Skeletal muscle cell (primary cell): ENCODE measurements at regions not wholly inside any gene's neighbourhood (a gene's known extent, or its start where the extent isn't known, plus 50 kb on each side); places are given as distances from the start of the nearest gene placed in this dataset.

Experiments
- DNase-seq: peaks from one replicate; pipeline ENCODE4 v3.0.0-alpha.2; 2010; ENCODE audit warnings: low read depth
- H3K4me3 ChIP-seq: 2 replicates; pipeline ENCODE4 v1.5.1; 2011; ENCODE audit warnings: low read depth, mild to moderate bottlenecking, control low read depth, low read length, moderate library complexity

DNA sequence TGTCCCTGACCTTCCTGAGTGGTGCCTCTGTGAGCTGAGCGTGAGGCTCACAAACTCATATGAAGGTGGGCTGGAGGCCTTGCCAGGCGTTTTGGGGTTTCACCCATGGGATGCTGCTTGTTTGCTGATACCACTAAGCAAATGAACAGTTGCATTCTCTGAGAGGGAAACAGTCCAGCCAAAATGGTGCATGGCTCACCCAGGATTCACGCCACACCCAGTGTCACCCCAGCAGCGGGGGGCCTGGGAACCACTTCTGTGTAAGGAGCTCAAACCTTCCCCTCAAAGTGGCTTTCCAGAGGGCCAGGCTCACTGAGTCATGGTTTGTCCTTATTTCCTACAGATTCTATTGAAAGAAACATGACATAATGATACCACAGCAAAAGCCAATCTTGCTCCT, 928.1 kb downstream of the TBC1D22A start:
- DNase-seq: no peak

DNA sequence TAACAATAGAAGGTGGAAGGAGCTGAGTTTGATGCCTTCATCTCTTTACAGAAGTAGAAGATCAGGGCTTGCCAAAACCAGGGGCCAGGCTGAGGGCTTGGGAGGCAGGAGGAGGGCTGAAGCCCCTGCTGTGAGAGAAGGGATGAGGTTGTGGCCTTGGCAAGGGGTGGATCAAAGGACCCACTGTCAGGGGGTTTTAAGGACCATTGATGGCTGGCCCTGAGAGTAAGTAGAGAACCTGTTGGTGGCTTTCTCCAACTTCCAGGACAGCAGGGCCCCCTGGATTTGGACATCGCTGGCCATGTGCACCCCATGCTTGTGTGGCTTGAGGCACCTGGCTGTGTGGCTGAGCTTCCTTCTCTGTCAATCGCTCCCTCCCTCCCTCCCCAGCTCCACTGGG, 927.7 kb downstream of the TBC1D22A start:
- no peak overlapping the region for H3K4me3 ChIP-seq
- no peak for DNase-seq

More for the DNA sequence above, 928.1 kb downstream of the TBC1D22A start:
- H3K4me3 ChIP-seq: no peak overlapping the region

DNA sequence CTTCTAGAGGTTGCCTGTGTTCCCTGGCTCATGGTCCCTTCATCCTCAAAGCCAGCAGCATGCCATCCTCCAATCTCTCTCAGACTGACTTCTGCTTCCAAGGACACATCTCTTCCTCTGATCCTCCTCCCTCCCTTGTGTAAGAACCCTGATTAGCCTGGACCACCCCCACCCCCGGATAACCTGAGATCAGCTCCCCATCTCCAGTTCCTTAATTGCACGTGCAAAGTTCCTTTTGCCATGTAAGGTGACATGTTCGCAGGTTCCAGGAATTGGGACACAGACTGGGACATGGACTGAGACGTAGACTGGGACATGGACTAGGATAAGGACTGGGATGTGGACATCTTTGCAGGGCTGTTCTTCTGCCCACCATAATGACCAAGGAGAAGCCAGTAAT, 925.3 kb downstream of the TBC1D22A start:
- no peak for DNase-seq
- H3K4me3 ChIP-seq: no peak overlapping the region

GRCh38 chr22:47687346-47687655, 924.9 kb downstream of the TBC1D22A start:
- no peak overlapping the region for H3K4me3 ChIP-seq
- no peak for DNase-seq

GRCh38 chr22:47686594-47687345, 924.3 kb downstream of the TBC1D22A start:
- no peak for DNase-seq
- no peak overlapping the region for H3K4me3 ChIP-seq

GRCh38 chr22:47681411-47682165, 919.1 kb downstream of the TBC1D22A start:
- no peak for DNase-seq
- H3K4me3 ChIP-seq: no peak overlapping the region

GRCh38 chr22:47678636-47679287, 916.3 kb downstream of the TBC1D22A start:
- DNase-seq: no peak
- H3K4me3 ChIP-seq: no peak overlapping the region

DNA sequence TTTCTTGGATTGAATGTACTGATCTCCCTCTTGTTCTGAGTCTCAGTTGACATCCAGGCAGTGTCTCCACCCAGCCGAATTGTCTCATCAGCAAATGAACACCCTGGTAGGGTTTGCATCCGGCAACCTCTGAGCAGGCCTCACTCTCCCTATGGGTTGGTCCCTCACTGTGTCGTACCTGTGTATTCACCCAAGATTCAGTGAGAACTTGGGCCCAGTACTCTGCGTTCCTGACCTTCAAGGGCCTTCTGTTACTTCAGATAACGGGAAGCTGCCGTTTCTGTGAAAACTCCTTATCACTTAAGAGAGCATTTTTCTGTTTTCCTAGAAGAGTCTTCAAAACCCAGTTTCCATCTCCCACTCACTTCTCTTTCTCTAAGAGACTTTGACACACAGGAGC, 915.6 kb downstream of the TBC1D22A start:
- no peak for DNase-seq

DNA sequence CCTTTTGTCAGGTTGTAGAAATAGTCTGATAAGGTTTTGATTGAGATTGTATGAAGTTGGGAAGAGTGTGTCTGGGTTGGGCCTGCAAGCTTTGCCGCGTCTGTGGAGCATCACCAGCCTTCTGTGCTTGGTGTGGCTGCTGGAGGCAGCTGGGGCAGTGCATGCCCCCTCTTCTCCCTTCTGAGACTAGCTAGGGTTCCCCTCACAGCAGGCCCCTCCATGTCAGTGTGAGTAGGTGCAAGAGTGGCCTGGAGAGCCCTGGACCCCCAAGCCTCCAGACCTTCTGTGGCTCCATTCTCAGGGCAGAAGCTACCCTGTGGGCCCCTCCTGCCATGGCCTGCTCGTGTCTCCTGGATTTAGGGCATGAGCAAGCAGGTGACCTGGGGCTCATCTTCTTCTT, 914.2 kb downstream of the TBC1D22A start:
- no peak overlapping the region for H3K4me3 ChIP-seq
- DNase-seq: no peak

More for the DNA sequence above, 915.6 kb downstream of the TBC1D22A start:
- no peak overlapping the region for H3K4me3 ChIP-seq

DNA sequence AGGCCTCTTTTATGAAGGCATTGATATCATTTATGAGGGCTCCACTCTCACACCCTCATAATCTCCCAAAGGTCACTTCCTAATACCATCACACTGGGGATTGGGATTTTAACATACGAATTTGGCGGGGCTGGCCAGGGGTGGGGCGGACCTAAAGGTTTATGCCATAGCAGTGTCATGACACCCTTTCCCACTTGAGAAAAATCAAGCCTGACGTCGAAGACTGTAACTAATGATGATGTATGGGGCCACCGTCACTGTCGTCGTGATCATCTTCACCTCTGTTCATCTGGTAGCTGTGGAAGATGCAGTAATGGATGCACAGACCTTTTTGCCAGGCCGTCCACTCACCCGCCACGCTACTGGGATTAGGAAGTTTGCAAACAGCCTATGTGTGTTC, 912.1 kb downstream of the TBC1D22A start:
- no peak overlapping the region for H3K4me3 ChIP-seq
- DNase-seq: no peak

- DNase-seq: no peak
- H3K4me3 ChIP-seq: no peak overlapping the region
These were observed 911.1 kb downstream of the TBC1D22A start for GRCh38 chr22:47673557-47673956.

DNA sequence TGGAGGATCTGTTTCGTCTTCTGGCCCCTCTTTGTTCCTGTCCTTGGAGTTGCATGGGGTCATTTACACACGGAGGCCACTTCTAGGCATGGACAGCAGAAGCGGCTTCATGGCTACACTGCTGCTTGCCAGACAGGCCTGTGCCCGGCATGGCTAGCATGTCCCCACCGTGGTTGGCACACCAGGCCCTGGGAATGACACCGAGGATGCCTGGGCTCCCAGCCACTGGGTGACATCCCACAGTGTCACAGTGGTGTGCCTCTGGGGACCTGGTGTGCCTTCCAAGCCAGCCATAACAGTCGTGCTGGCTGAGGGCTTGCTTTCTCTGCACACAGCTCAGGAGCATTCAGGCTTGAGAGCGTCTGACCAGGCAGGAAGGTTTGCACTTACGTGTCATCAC, 910.1 kb downstream of the TBC1D22A start:
- no peak overlapping the region for H3K4me3 ChIP-seq
- no peak for DNase-seq

GRCh38 chr22:47665151-47665550, 902.7 kb downstream of the TBC1D22A start:
- no peak for DNase-seq
- H3K4me3 ChIP-seq: no peak overlapping the region

DNA sequence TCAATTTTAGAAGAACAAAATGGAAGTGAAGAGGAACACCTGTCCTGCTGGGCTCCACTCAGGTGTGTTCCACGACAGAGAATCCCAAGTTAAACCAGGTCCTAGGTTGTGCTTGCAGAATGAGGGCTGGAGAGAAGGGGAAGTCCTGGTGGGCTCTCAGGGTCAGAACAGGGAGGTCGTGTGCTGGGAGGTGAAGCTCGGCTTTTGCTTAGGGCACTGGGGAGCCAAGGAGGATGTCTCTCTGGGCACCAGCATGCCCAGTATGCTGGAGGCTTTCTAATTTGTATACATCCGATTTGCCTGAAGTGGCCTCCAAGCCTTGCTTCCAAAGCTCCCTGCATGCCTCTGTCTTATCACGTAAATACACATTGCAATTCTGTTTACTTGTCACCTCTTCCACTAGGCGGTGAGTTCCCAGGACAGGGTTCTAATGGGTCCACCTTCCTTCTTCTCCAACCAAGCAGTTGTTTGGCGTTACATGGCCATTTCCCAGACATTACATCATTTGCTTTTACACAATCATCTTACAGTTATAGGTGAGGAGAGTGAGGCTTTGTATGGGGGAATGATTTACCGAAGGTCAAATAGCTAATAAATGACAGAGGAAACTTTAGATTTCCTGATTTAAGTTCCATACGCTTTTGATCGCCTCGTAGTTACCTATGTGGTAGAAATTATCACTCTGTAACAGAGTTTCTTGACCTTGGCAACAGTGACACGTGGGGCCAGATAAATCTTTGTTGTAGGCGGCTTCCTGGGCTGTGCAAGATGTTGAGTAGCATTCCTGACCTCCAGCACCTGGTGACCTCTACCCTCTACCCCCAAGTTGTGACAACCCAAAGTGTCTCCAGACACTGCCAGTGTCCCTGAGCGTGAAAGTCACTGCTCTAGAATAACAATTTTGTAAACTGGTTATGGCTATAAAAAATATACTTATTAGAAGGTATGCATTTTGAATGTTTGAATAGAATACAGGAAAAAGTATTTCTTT, 901.5 kb downstream of the TBC1D22A start:
- H3K4me3 ChIP-seq: no peak overlapping the region
- DNase-seq: no peak

- no peak for DNase-seq
- no peak overlapping the region for H3K4me3 ChIP-seq
These were observed 897.2 kb downstream of the TBC1D22A start for GRCh38 chr22:47659467-47660223.

- no peak for DNase-seq
- no peak overlapping the region for H3K4me3 ChIP-seq
These were observed 895.7 kb downstream of the TBC1D22A start for GRCh38 chr22:47658182-47658581.

- no peak for DNase-seq
These were observed 894.8 kb downstream of the TBC1D22A start for GRCh38 chr22:47657224-47657623.

GRCh38 chr22:47656806-47657205, 894.4 kb downstream of the TBC1D22A start:
- no peak for DNase-seq
- H3K4me3 ChIP-seq: no peak overlapping the region

More at GRCh38 chr22:47657224-47657623, 894.8 kb downstream of the TBC1D22A start:
- no peak overlapping the region for H3K4me3 ChIP-seq

GRCh38 chr22:47655930-47656329, 893.5 kb downstream of the TBC1D22A start:
- H3K4me3 ChIP-seq: no peak overlapping the region
- no peak for DNase-seq
